ENCODE measurements at regions not wholly inside any gene's neighbourhood (a gene's known extent, or its start where the extent isn't known, plus 50 kb on each side); places are given as distances from the start of the nearest gene placed in this dataset.

GRCh38 chr4:151584101-151584500 lies 175.1 kb downstream of the FHIP1A start:
- TF ChIP-seq POLR2A (IDR thresholded peaks at IDR 0.05; ENCODE audit: low read depth) = no peak
- TF ChIP-seq CTCF (IDR thresholded peaks at IDR 0.05) = no peak

Data from esophagus muscularis mucosa (tissue), 3 donors.